Endodermal cell (in vitro differentiated cells): ENCODE measurements at regions not wholly inside any gene's neighbourhood (a gene's known extent, or its start where the extent isn't known, plus 50 kb on each side); places are given as distances from the start of the nearest gene placed in this dataset.

Experiments used
- DNase-seq: peaks from one replicate; pipeline ENCODE4 v3.0.0-alpha.2; 2017
- H3K27ac ChIP-seq: 2 replicates; pipeline ENCODE4 v1.5.1; 2013; ENCODE audit warnings: mild to moderate bottlenecking, low read depth, low read length, moderate library complexity
- H3K27me3 ChIP-seq: 2 replicates; pipeline ENCODE4 v1.6.1; 2013; ENCODE audit warnings: mild to moderate bottlenecking, low read length, moderate library complexity; ENCODE audit not compliant: insufficient read depth, control insufficient read depth, poor library complexity, severe bottlenecking
- H3K36me3 ChIP-seq: 2 replicates; pipeline ENCODE4 v1.7.0; 2013; ENCODE audit warnings: mild to moderate bottlenecking, low read length, moderate library complexity; ENCODE audit not compliant: control insufficient read depth, insufficient read depth
- H3K4me1 ChIP-seq: one replicate; pipeline ENCODE4 v1.7.0; 2013; ENCODE audit warnings: low read length; ENCODE audit not compliant: control insufficient read depth, insufficient read depth
- H3K4me3 ChIP-seq: 2 replicates; pipeline ENCODE4 v1.5.1; 2013; ENCODE audit warnings: mild to moderate bottlenecking, low read length, moderate library complexity
- H3K9ac ChIP-seq: 2 replicates; pipeline ENCODE4 v1.6.1; 2013; ENCODE audit warnings: mild to moderate bottlenecking, low read length, moderate library complexity; ENCODE audit not compliant: poor library complexity, severe bottlenecking; ENCODE audit errors: extremely low read depth
- H3K9me3 ChIP-seq: 2 replicates; pipeline ENCODE4 v1.6.1; 2013; ENCODE audit warnings: mild to moderate bottlenecking, low read length, moderate library complexity; ENCODE audit not compliant: control insufficient read depth
- H3K27ac Mint-ChIP-seq: 2 replicates; pipeline ENCODE4 v1.8.0; 2020; ENCODE audit warnings: mixed read lengths
- H3K27me3 Mint-ChIP-seq: 2 replicates; pipeline ENCODE4 v1.8.0; 2021; ENCODE audit warnings: mild to moderate bottlenecking, mixed read lengths; ENCODE audit not compliant: insufficient read depth
- H3K36me3 Mint-ChIP-seq: 2 replicates; pipeline ENCODE4 v1.8.0; 2020; ENCODE audit warnings: low read depth, mixed read lengths
- H3K4me1 Mint-ChIP-seq: 2 replicates; pipeline ENCODE4 v1.8.0; 2020; ENCODE audit warnings: mixed read lengths
- H3K4me3 Mint-ChIP-seq: 2 replicates; pipeline ENCODE4 v1.8.0; 2020; ENCODE audit warnings: mild to moderate bottlenecking, moderate library complexity, mixed read lengths
- H3K9me3 Mint-ChIP-seq: 2 replicates; pipeline ENCODE4 v1.8.0; 2020; ENCODE audit warnings: mild to moderate bottlenecking, mixed read lengths
- WGBS, 2 experiments: methylation state at CpG; one replicate each; pipeline versions ENCODE4 v1.1.5 to v1.1.7; 2013; ENCODE audit warnings: missing lambda C conversion rate in 2 of 2, mixed read lengths in 1 of 2; ENCODE audit not compliant: insufficient coverage in 1 of 2, insufficient read length in 1 of 2; 5-methylcytosine and 5-hydroxymethylcytosine counted together
- TF ChIP-seq, protein P1 (sequence below): fragments of 200-600 bp; sonication (generic); conservative IDR thresholded peaks from 2 replicates; pipeline ENCODE4 v1.5.0; 2021; ENCODE audit warnings: antibody characterized with exemption, mild to moderate bottlenecking

GRCh38 chr13:54599413-54599812 is 1570.8 kb downstream of the OLFM4 start:
- Mint-ChIP-seq H3K27ac (no peak overlapping the region), H3K27me3 (no peaks in the 10 kb centered on the region), H3K4me3 (no peak overlapping the region), H3K9me3 (peaks cover 28% of the 10 kb centered on the region), H3K36me3 (peaks cover 25% of the 10 kb centered on the region), H3K4me1 (no peaks in the 10 kb centered on the region)
- TF ChIP-seq, protein P1, sequence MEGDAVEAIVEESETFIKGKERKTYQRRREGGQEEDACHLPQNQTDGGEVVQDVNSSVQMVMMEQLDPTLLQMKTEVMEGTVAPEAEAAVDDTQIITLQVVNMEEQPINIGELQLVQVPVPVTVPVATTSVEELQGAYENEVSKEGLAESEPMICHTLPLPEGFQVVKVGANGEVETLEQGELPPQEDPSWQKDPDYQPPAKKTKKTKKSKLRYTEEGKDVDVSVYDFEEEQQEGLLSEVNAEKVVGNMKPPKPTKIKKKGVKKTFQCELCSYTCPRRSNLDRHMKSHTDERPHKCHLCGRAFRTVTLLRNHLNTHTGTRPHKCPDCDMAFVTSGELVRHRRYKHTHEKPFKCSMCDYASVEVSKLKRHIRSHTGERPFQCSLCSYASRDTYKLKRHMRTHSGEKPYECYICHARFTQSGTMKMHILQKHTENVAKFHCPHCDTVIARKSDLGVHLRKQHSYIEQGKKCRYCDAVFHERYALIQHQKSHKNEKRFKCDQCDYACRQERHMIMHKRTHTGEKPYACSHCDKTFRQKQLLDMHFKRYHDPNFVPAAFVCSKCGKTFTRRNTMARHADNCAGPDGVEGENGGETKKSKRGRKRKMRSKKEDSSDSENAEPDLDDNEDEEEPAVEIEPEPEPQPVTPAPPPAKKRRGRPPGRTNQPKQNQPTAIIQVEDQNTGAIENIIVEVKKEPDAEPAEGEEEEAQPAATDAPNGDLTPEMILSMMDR: no peak
- Histone ChIP-seq H3K4me1 (no peaks in the 10 kb centered on the region), H3K9ac (no peak overlapping the region), H3K4me3 (no peak overlapping the region), H3K9me3 (peaks cover 25% of the 10 kb centered on the region), H3K36me3 (no peaks in the 10 kb centered on the region), H3K27ac (no peak overlapping the region), H3K27me3 (no peaks in the 10 kb centered on the region)
- no peak for DNase-seq
- 92% methylated on average over 1 of the region's 1 CpG; no CpG with 5 or more reads in 1 of the 2 experiments for WGBS, 2 experiments

- H3K4me3 Mint-ChIP-seq: no peak overlapping the region
- Histone ChIP-seq H3K27me3 (no peaks in the 10 kb centered on the region), H3K4me1 (no peaks in the 10 kb centered on the region), H3K27ac (no peak overlapping the region), H3K36me3 (no peaks in the 10 kb centered on the region), H3K4me3 (no peak overlapping the region), H3K9me3 (peaks cover 11% of the 10 kb centered on the region), H3K9ac (no peak overlapping the region)
- no peak for DNase-seq
- TF ChIP-seq, protein P1: no peak
- no peaks in the 10 kb centered on the region for H3K4me1 Mint-ChIP-seq
- peaks cover 5% of the 10 kb centered on the region for H3K36me3 Mint-ChIP-seq
- H3K27ac Mint-ChIP-seq: no peak overlapping the region
- no peaks in the 10 kb centered on the region for H3K27me3 Mint-ChIP-seq
- peaks cover 13% of the 10 kb centered on the region for H3K9me3 Mint-ChIP-seq
- WGBS, 2 experiments: 78% methylated on average over 1 of the region's 1 CpG; no CpG with 5 or more reads in 1 of the 2 experiments
Observed at GRCh38 chr13:54606944-54607343, 1578.3 kb downstream of the OLFM4 start.

GRCh38 chr13:54607421-54607820 is 1578.8 kb downstream of the OLFM4 start:
- TF ChIP-seq, protein P1: no peak
- no peaks in the 10 kb centered on the region for H3K27me3 Mint-ChIP-seq
- no peaks in the 10 kb centered on the region for H3K4me1 Mint-ChIP-seq
- H3K4me3 ChIP-seq: no peak overlapping the region
- H3K36me3 Mint-ChIP-seq: peaks cover 2% of the 10 kb centered on the region
- no peak overlapping the region for H3K4me3 Mint-ChIP-seq
- H3K4me1 ChIP-seq: no peaks in the 10 kb centered on the region
- H3K27ac Mint-ChIP-seq: no peak overlapping the region
- H3K27ac ChIP-seq: no peak overlapping the region
- DNase-seq: no peak
- H3K36me3 ChIP-seq: no peaks in the 10 kb centered on the region
- peaks cover 6% of the 10 kb centered on the region for H3K9me3 ChIP-seq
- H3K27me3 ChIP-seq: no peaks in the 10 kb centered on the region
- H3K9ac ChIP-seq: no peak overlapping the region
- H3K9me3 Mint-ChIP-seq: peaks cover 9% of the 10 kb centered on the region
